ENCODE measurements at regions not wholly inside any gene's neighbourhood (a gene's known extent, or its start where the extent isn't known, plus 50 kb on each side); places are given as distances from the start of the nearest gene placed in this dataset.

GRCh38 chr6:165825256-165825815, 162.3 kb upstream of the PDE10A start:
- no peak for DNase-seq (ENCODE audit: low read depth in 2 of 2)

GRCh38 chr6:165823609-165824326, 160.7 kb upstream of the PDE10A start:
- no peak for DNase-seq (ENCODE audit: low read depth in 2 of 2)

DNA sequence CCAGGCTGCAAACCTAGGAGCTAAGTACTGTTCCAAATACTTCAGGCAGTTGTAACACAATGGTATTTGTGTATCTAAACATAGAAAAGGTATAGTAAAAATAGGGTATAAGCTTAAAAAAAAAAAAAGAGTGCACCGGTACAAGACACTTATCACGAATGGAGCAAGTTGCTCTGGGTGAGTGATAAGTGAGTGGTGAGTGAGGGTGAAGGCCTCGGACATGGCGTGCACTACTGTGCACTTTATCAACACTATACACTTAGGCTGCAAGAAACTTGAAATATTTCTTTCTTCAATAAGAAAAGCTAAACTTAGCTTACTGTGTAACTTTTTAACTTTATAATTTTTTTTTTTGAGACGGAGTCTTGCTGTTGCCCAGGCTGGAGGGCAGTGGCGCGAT, 159.5 kb upstream of the PDE10A start:
- DNase-seq (ENCODE audit: low read depth in 2 of 2), result no peak

DNA sequence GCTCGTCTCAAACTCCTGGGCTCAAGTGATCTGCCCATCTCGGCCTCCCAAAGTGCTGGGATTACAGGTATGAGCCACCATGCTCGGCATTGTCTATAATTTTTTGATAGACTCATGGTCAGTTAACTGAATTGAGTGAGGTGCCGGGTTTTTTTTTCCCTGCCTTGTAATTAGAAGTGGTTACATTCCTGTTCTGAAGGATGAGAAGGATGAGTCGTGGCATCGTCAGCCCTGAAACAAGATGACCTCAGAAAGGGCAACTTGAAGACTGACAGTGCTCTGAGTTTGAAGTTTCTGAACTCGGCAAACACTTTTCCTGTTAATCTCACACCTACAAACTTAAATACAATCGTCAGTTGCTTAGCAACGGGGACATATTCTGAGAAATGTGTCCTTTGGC, 158.7 kb upstream of the PDE10A start:
- DNase-seq (ENCODE audit: low read depth in 2 of 2), result no peak

- no peak for DNase-seq (ENCODE audit: low read depth in 2 of 2)
Measured at GRCh38 chr6:165820934-165821333, 157.9 kb upstream of the PDE10A start.

DNA sequence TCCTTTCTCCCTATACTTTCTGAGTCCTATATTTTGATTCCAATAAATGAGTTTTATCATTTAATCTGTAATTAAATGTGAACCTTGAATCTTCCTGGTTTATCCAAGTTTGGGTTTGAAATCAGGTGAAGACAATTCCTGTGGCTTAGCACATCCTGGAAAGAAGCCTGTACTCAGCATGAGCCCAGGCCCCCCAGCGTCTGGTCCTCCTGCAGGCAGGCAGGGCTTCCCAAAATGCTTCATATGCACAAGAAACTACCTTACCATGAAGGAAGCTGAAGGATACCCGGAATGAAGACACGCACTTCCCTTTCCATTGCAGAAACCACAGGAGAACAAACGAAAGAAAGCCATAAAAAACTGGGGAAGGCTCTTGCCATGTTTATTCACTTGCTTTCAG, 157.4 kb upstream of the PDE10A start:
- no peak for DNase-seq (ENCODE audit: low read depth in 2 of 2)

GRCh38 chr6:165819394-165819793, 156.4 kb upstream of the PDE10A start:
- DNase-seq (ENCODE audit: low read depth in 2 of 2), result no peak

- DNase-seq (ENCODE audit: low read depth in 2 of 2), result no peak
Measured at GRCh38 chr6:165818200-165818599, 155.2 kb upstream of the PDE10A start.

DNA sequence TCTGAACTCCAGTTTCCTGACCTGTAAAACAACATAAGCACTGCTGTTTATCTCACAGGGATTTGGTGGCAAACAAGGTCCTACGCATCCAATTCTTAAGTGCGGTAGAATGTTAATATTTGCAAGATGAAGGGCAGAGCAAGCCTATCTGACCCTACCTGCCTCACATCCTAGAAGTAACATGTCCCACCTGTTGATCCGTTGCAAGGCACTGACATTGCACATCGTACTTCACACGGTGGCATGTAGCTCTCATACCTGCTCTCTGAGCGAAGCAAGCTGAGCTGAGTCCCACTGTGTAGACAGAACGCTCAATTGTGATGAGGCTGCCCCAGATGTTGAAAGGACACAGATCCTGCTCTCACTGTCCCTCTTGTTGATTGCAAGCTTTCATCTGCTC, 154.7 kb upstream of the PDE10A start:
- DNase-seq (ENCODE audit: low read depth in 2 of 2), result no peak

DNA sequence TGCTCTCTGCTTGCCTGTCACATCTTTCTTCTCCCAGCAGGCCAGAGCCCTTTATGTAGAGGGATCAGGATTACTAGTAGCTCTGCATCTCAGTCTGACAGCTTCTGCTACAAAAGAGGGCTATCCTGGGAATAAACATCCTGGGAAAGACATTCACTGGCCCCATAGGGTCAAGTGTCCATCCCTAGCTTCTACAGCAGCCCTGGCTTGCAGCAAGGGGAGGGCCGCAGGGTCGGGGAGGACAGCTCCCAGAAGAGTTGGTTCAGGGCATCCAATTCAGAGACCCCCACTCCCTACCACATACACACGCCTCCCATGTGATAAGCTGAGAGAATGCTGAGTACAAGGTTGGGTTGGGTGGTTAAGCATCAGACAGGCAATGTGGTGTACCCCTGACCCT, 154.1 kb upstream of the PDE10A start:
- DNase-seq (ENCODE audit: low read depth in 2 of 2), result no peak

- no peak for DNase-seq (ENCODE audit: low read depth in 2 of 2)
Measured at GRCh38 chr6:165814679-165815078, 151.6 kb upstream of the PDE10A start.

DNA sequence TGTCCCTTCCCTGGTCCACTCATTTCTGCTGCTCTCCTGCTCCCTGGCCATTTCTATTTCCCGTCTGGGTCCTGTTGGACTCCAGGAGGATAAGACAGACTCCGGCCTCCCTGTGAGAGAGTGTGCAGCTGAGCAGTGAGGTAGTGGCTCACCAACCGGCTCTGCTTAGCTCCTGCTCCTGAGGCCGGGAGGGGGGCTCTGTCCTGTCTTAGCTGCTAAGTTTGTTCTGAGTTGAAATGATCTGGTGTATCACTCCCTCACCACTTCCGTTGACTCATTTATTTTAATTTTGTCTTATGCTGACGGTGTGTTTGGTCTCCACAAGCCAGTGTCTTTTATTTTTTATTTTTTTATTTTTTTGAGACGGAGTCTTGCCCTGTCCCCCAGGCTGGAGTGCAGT, 148.5 kb upstream of the PDE10A start:
- DNase-seq (ENCODE audit: low read depth in 2 of 2), result no peak

- DNase-seq (ENCODE audit: low read depth in 2 of 2), result no peak
Measured at GRCh38 chr6:165808021-165808420, 145.0 kb upstream of the PDE10A start.

GRCh38 chr6:165807249-165807960, 144.4 kb upstream of the PDE10A start:
- DNase-seq (ENCODE audit: low read depth in 2 of 2), result no peak

GRCh38 chr6:165806126-165806810, 143.2 kb upstream of the PDE10A start:
- no peak for DNase-seq (ENCODE audit: low read depth in 2 of 2)

DNA sequence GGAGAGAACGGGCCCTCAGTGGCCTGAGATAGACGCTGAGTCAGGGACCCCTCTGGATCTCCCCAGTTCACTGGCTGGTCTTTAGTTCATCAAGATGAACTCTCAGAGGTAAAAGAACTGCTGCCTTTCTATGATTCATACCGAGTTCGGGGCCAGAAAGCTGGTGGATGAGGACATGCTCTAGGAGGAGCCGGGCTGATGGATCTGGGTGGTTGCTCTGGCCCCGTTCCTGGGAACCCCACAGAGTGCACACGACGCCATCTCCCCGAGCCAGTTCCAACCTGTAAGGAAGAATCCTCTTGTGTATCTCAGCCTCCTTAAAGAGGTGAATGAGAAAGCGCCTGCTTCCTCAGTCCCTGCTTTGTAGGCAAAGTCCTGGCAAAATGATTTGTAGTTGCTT, 142.6 kb upstream of the PDE10A start:
- no peak for DNase-seq (ENCODE audit: low read depth in 2 of 2)

DNA sequence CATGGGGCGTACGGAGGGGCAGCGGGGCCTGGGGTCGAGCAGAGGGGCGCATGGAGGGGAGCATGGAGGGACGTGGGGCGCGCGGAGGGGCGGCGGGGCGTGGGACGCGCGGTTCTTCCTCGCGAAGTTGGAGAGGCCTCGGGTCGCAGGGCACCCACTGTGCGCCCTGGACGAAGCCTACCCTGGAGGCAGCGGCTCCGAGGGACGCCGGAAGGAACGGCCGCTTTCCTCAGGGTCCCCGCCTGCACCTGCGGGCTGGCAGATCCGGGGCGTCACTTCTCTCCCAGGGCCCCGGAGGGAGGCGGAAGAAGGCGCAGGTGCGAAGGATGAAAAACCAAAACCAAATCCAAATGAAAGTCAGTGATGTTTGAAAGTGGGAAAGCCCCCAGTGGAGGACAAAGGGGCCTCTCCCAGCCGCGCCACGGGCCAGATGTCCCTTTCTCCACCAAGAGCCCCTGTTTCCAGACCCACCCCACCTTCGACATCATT, 142.1 kb upstream of the PDE10A start:
- DNase-seq (ENCODE audit: low read depth in 2 of 2), result no peak

- DNase-seq (ENCODE audit: low read depth in 2 of 2), result no peak
Measured at GRCh38 chr6:165804331-165805066, 141.5 kb upstream of the PDE10A start.

DNA sequence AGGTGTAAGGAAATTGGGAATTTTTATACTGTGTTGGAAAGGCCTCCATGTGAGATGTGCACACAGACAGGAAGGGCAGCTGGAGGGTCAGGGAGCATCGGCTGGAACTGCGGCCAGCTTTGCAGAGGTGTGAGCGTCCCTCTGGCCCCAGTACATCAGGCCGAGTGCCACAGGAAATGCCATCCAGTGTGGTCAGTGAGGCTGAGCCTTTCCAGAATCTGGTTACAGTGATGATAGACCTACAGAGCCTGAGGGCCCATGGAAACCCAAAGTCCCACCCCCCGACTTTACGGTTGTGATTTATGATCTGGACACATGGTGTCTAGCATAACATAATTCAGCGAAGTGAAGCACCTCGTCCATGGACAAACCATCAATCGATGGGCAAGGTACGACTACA, 137.3 kb upstream of the PDE10A start:
- no peak for DNase-seq (ENCODE audit: low read depth in 2 of 2)

GRCh38 chr6:165799391-165800153, 136.5 kb upstream of the PDE10A start:
- no peak for DNase-seq (ENCODE audit: low read depth in 2 of 2)

- no peak for DNase-seq (ENCODE audit: low read depth in 2 of 2)
Measured at GRCh38 chr6:165798991-165799390, 135.9 kb upstream of the PDE10A start.
